Endothelial cell of umbilical vein (primary cell): ENCODE measurements at regions not wholly inside any gene's neighbourhood (a gene's known extent, or its start where the extent isn't known, plus 50 kb on each side); places are given as distances from the start of the nearest gene placed in this dataset.

Experiments
- BruUV-seq: library from RNA; stranded (reverse); fragments of 400-500 nt; replicated peaks from 2 replicates; lab custom pipeline; 2021; lab: Mats Ljungman, UMichigan
- CTCF ChIA-PET: fragments of 300-600, 350-600 bp; sonication (Branson Sonifier 250); formaldehyde crosslinking; loops from one replicate; lab custom pipeline; 2021; ENCODE audit warnings: antibody characterized with exemption, inconsistent platforms; lab: Charles Lee
- POLR2A ChIA-PET: fragments of 300-600, 350-600 bp; sonication (Branson Sonifier 250); formaldehyde crosslinking; loops from one replicate; lab custom pipeline; 2021; ENCODE audit warnings: antibody characterized with exemption, inconsistent platforms; lab: Charles Lee
- DNase-seq: peaks from one replicate; pipeline ENCODE4 v3.0.0-alpha.2; 2011; ENCODE audit warnings: low read depth, low spot score
- FAIRE-seq: peaks from 2 replicates; lab custom pipeline; 2011; peaks lifted over from hg19 to GRCh38; lab: Jason Lieb, UNC
- H2AFZ ChIP-seq: 2 replicates; pipeline ENCODE4 v1.6.0; 2012; ENCODE audit warnings: low read depth, low read length, control low read depth, inconsistent platforms
- H3K27ac ChIP-seq: 2 replicates; pipeline ENCODE4 v1.5.1; 2011; ENCODE audit warnings: low read depth, mild to moderate bottlenecking, control low read depth, low read length, moderate library complexity; ENCODE audit not compliant: insufficient read depth
- H3K27me3 ChIP-seq, 2 experiments: 2 replicates each; pipeline versions ENCODE4 v1.6.0 to v1.6.1; 2011; ENCODE audit warnings: low read length in 2 of 2, mixed read lengths in 1 of 2; ENCODE audit not compliant: control insufficient read depth in 2 of 2, insufficient read depth in 2 of 2
- H3K36me3 ChIP-seq, 2 experiments: 2 replicates in 1 of 2; 3 replicates in 1 of 2; pipeline ENCODE4 v1.5.1; 2011; ENCODE audit warnings: low read length in 2 of 2, mild to moderate bottlenecking in 1 of 2, moderate library complexity in 1 of 2; ENCODE audit not compliant: control insufficient read depth in 2 of 2, insufficient read depth in 2 of 2; ENCODE audit errors: extremely low read depth in 1 of 2
- H3K4me1 ChIP-seq: 3 replicates; pipeline ENCODE4 v1.5.1; 2011; ENCODE audit warnings: mild to moderate bottlenecking, low read length; ENCODE audit not compliant: control insufficient read depth, insufficient read depth; ENCODE audit errors: extremely low read depth
- H3K4me2 ChIP-seq: 2 replicates; pipeline ENCODE4 v1.6.1; 2011; ENCODE audit warnings: low read length, control low read depth, mixed read lengths; ENCODE audit not compliant: insufficient read depth
- H3K4me3 ChIP-seq, 3 experiments: fragments of 200-600 bp in 1 of 3; sonication (generic), shearing (Covaris generic) in 1 of 3; replicated peaks in 1 of 3; 2 replicates each; pipeline ENCODE4 v1.5.1; 2011 to 2016; ENCODE audit warnings: control low read depth in 3 of 3, low read length in 3 of 3, mild to moderate bottlenecking in 2 of 3, inconsistent platforms in 1 of 3, low read depth in 1 of 3, moderate library complexity in 1 of 3; ENCODE audit not compliant: insufficient read depth in 1 of 3
- H3K79me2 ChIP-seq: 2 replicates; pipeline ENCODE4 v1.6.0; 2012; ENCODE audit warnings: low read length, inconsistent platforms; ENCODE audit not compliant: control insufficient read depth, insufficient read depth
- H3K9ac ChIP-seq: replicated peaks from 2 replicates; pipeline ENCODE3; 2011; ENCODE audit warnings: low read length, control low read depth; ENCODE audit not compliant: insufficient read depth; ENCODE audit errors: extremely low read depth
- H3K9me1 ChIP-seq: replicated peaks from 3 replicates; pipeline ENCODE4 v1.6.0; 2011; ENCODE audit warnings: mild to moderate bottlenecking, low read length; ENCODE audit not compliant: control insufficient read depth, insufficient read depth; ENCODE audit errors: extremely low read depth
- H3K9me3 ChIP-seq: replicated peaks from 2 replicates; pipeline ENCODE4 v1.5.1; 2012; ENCODE audit warnings: low read length, inconsistent platforms; ENCODE audit not compliant: control insufficient read depth, insufficient read depth
- H4K20me1 ChIP-seq: replicated peaks from 2 replicates; pipeline ENCODE3; 2011; ENCODE audit warnings: mild to moderate bottlenecking, low read length; ENCODE audit not compliant: control insufficient read depth, insufficient read depth; ENCODE audit errors: extremely low read depth
- EZH2 ChIP-seq: IDR thresholded peaks from 2 replicates; pipeline ENCODE4 v1.6.1; 2012; ENCODE audit warnings: borderline replicate concordance, low read depth, mild to moderate bottlenecking, moderate library complexity, low read length, inconsistent platforms; ENCODE audit not compliant: severe bottlenecking
- FOS ChIP-seq: IDR thresholded peaks from 2 replicates; pipeline ENCODE4 v1.6.1; 2011; ENCODE audit warnings: mild to moderate bottlenecking, low read length, moderate library complexity, borderline replicate concordance; ENCODE audit not compliant: insufficient read depth
- GATA2 ChIP-seq: IDR thresholded peaks from 2 replicates; pipeline ENCODE4 v1.7.0; 2011; ENCODE audit warnings: low read depth, mild to moderate bottlenecking, moderate library complexity, mixed read lengths, low read length; ENCODE audit not compliant: insufficient read length, insufficient read depth
- JUN ChIP-seq: IDR thresholded peaks from 2 replicates; pipeline ENCODE4 v1.6.1; 2011; ENCODE audit warnings: borderline replicate concordance, low read depth; ENCODE audit not compliant: insufficient read length, insufficient read depth
- MYC ChIP-seq: IDR thresholded peaks from one replicate; pipeline ENCODE4 v1.6.1; 2011; ENCODE audit warnings: mild to moderate bottlenecking, low read depth, low read length
- POLR2A ChIP-seq: IDR thresholded peaks from 2 replicates; pipeline ENCODE4 v1.6.1; 2012; ENCODE audit warnings: low read depth, mild to moderate bottlenecking, control low read depth, low read length
- POLR2AphosphoS5 ChIP-seq: IDR thresholded peaks from 2 replicates; pipeline ENCODE4 v1.6.1; 2012; ENCODE audit warnings: low read depth, mild to moderate bottlenecking, control low read depth, low read length, moderate library complexity; ENCODE audit not compliant: insufficient read depth
- dilution Hi-C: fragments of 300-500 bp; cut with MboI; formaldehyde crosslinking; loops from one replicate; pipeline ENCODE4 v1.15.0; 2019; ENCODE audit warnings: low sequenced_read_pairs; ENCODE audit not compliant: extremely low pct_ligation_motif_present
- intact Hi-C: fragments of 100-400 bp; cut with micrococcal nuclease; formaldehyde crosslinking; loops from one replicate; pipeline ENCODE4 v1.10.0; 2022
- TF ChIP-seq, protein P1 (sequence below): IDR thresholded peaks from 2 replicates; pipeline ENCODE4 v1.6.1; 2011; ENCODE audit not compliant: insufficient read depth, insufficient read length
- TF ChIP-seq, protein P2 (sequence below), 2 donors: IDR thresholded peaks; 1 replicate in 1 of 2; 2 replicates in 1 of 2; pipeline ENCODE4 v1.5.1; 2011; ENCODE audit warnings: low read length in 2 of 2, mild to moderate bottlenecking in 2 of 2, moderate library complexity in 2 of 2, control low read depth in 1 of 2, inconsistent platforms in 1 of 2, low read depth in 1 of 2; ENCODE audit not compliant: insufficient read depth in 1 of 2; ENCODE audit errors: extremely low read depth in 1 of 2

DNA sequence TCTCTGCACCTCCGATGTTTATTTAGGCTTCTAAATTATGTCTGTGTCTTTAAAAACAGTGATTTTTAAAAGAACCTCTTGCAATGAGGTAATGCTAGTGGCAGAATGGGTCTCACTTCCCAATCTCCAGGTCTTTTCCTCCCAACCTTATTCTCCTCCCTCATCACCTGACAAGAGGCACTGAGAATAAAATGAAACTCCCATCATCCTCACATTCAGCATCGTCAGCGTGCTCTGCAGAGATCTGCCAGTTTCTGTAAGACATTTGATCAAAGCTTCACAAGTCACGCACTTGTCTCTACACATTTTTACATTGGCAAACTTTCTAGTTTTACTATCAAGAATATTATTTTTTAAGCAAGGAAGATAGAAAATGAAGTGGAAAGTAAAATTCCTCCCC, 420.5 kb downstream of the GABRB3 start:
- intact Hi-C loops (no loop called here), dilution Hi-C loops (no loop called here)
- no peak overlapping the region for H2AFZ ChIP-seq
- H3K4me3 ChIP-seq: no peak overlapping the region
- peaks cover 4% of the 10 kb centered on the region for H3K9me3 ChIP-seq
- no peak overlapping the region for H3K27ac ChIP-seq
- no peak overlapping the region for H3K9ac ChIP-seq
- no peaks in the 10 kb centered on the region for H3K4me1 ChIP-seq
- no peaks in the 10 kb centered on the region for H3K27me3 ChIP-seq
- BruUV-seq: no TSS peak
- ChIA-PET CTCF (no interaction called here), POLR2A (no interaction called here)
- H4K20me1 ChIP-seq: no peaks in the 10 kb centered on the region
- H3K9me1 ChIP-seq: no peaks in the 10 kb centered on the region
- TF ChIP-seq EZH2: no peak
- no peak for TF ChIP-seq POLR2A
- no peak for TF ChIP-seq POLR2AphosphoS5
- TF ChIP-seq, protein P1, sequence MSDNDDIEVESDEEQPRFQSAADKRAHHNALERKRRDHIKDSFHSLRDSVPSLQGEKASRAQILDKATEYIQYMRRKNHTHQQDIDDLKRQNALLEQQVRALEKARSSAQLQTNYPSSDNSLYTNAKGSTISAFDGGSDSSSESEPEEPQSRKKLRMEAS: no peak
- no peak for TF ChIP-seq JUN
- no peak for TF ChIP-seq MYC
- no peak for TF ChIP-seq GATA2
- TF ChIP-seq FOS: no peak
- TF ChIP-seq, protein P2, sequence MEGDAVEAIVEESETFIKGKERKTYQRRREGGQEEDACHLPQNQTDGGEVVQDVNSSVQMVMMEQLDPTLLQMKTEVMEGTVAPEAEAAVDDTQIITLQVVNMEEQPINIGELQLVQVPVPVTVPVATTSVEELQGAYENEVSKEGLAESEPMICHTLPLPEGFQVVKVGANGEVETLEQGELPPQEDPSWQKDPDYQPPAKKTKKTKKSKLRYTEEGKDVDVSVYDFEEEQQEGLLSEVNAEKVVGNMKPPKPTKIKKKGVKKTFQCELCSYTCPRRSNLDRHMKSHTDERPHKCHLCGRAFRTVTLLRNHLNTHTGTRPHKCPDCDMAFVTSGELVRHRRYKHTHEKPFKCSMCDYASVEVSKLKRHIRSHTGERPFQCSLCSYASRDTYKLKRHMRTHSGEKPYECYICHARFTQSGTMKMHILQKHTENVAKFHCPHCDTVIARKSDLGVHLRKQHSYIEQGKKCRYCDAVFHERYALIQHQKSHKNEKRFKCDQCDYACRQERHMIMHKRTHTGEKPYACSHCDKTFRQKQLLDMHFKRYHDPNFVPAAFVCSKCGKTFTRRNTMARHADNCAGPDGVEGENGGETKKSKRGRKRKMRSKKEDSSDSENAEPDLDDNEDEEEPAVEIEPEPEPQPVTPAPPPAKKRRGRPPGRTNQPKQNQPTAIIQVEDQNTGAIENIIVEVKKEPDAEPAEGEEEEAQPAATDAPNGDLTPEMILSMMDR (IDR thresholded peaks at IDR 0.05; ENCODE audit: extremely low read depth in 1 of 2, insufficient read depth in 1 of 2, low read depth in 1 of 2, low read length in 2 of 2): no peak
- FAIRE-seq (no peak), DNase-seq (no peak)
- H3K4me2 ChIP-seq: no peak overlapping the region
- no peaks in the 10 kb centered on the region for H3K79me2 ChIP-seq
- H3K36me3 ChIP-seq: no peaks in the 10 kb centered on the region
